ENCODE measurements at regions not wholly inside any gene's neighbourhood (a gene's known extent, or its start where the extent isn't known, plus 50 kb on each side); places are given as distances from the start of the nearest gene placed in this dataset.

DNA sequence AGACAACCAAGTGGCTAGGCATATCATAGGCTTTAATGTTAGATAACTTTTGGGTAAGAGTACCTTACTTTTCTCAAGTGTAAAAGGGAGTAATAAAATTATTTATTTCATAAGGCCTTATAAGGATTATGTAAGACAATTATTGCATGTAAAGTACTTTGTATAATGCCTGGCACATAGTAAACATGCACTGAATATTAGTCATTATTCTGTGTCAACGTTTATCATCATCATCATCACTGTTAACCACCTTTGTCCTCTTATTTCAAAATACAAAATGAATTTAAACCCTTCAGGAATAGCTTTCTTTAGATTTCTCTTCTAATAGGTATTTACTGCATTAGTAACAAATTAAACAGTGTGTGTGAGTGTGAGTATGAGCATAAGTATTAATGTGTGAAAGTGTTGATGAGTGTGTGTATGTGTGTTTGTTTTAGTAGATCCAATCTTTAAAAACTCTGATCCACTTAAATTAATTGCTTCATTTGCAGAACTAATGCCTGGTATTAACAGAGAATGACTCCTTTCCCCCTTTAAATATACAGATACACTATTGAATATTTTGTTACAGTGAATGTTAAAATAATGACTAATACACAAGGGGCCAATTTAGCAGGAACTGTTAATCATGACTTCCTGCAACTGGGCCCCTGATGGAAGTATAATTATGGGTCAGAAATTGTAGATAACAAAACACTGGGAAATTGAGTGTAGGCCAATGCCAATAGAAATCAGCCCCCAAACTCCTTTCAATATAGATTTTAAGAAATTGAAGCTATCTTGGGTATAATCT is 213.3 kb upstream of the FZD8 start:
- H4K91ac ChIP-seq (ENCODE audit: insufficient read depth, low read depth, low read length), result no peak overlapping the region
- H3K4ac ChIP-seq (ENCODE audit: low read depth, low read length), result peak overlapping the region; percentile 50; the same call in 1 of the 2 replicates
- no peak for ATAC-seq (ENCODE audit: low read depth)
- no peak overlapping the region for H3K4me2 ChIP-seq (ENCODE audit: low read depth, low read length)
- H3K9me3 ChIP-seq (ENCODE audit: control insufficient read depth, insufficient read depth, low read length), result no peaks in the 10 kb centered on the region
- peak overlapping the region; percentile 56; the same call in 1 of the 2 replicates for H2AK5ac ChIP-seq (ENCODE audit: low read depth, low read length)
- no peak overlapping the region for H3K9ac ChIP-seq (ENCODE audit: low read depth, low read length)
- H2AK9ac ChIP-seq (replicated peaks; ENCODE audit: low read depth, low read length, poor library complexity), result no peak overlapping the region
- peak overlapping the region; percentile 68; the same call in 1 of the 2 replicates for H3K14ac ChIP-seq (replicated peaks; ENCODE audit: low read depth, low read length)
- no peak for DNase-seq
- dilution Hi-C loops (cut with HindIII; ENCODE audit: low sequenced_read_pairs, unreplicated experiment), result no loop called here
- no TSS peak for BruUV-seq (replicated peaks)
- H3K9me1 ChIP-seq (ENCODE audit: insufficient read depth, low read length), result no peaks in the 10 kb centered on the region
- no peak for TF ChIP-seq USF2 (IDR thresholded peaks at IDR 0.05; ENCODE audit: low read depth, low read length)
- TF ChIP-seq, protein P1, sequence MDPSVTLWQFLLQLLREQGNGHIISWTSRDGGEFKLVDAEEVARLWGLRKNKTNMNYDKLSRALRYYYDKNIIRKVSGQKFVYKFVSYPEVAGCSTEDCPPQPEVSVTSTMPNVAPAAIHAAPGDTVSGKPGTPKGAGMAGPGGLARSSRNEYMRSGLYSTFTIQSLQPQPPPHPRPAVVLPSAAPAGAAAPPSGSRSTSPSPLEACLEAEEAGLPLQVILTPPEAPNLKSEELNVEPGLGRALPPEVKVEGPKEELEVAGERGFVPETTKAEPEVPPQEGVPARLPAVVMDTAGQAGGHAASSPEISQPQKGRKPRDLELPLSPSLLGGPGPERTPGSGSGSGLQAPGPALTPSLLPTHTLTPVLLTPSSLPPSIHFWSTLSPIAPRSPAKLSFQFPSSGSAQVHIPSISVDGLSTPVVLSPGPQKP (IDR thresholded peaks at IDR 0.05; ENCODE audit: borderline replicate concordance, low read depth, low read length), result no peak
- TF ChIP-seq MXI1 (IDR thresholded peaks at IDR 0.05; ENCODE audit: borderline replicate concordance, low read depth, low read length), result no peak
- TF ChIP-seq MAFK (IDR thresholded peaks at IDR 0.05; ENCODE audit: low read depth, low read length), result no peak
- TF ChIP-seq SMC3 (IDR thresholded peaks at IDR 0.05; ENCODE audit: low read depth, low read length), result no peak
- TF ChIP-seq MAZ (IDR thresholded peaks at IDR 0.05; ENCODE audit: borderline replicate concordance, low read depth, low read length), result no peak
- TF ChIP-seq POLR2A (IDR thresholded peaks at IDR 0.05; ENCODE audit: low read depth, low read length), result no peak
- no peak for TF ChIP-seq NFE2L2 (IDR thresholded peaks at IDR 0.05; ENCODE audit: low read depth, low read length)
- no peak for TF ChIP-seq CHD1 (IDR thresholded peaks at IDR 0.05; ENCODE audit: low read depth, low read length)
- no peak for TF ChIP-seq CEBPB (IDR thresholded peaks at IDR 0.05; ENCODE audit: low read depth, low read length)
- no peak for TF ChIP-seq FOS (IDR thresholded peaks at IDR 0.05; ENCODE audit: low read depth, low read length)
- TF ChIP-seq RAD21 (IDR thresholded peaks at IDR 0.05; ENCODE audit: low read length), result no peak
- no peak for TF ChIP-seq RCOR1 (IDR thresholded peaks at IDR 0.05; ENCODE audit: insufficient replicate concordance, low read length)
- ChIA-PET CTCF (no interaction called here), POLR2A (ENCODE audit: unreplicated experiment) (no interaction called here)
- H4K5ac ChIP-seq (ENCODE audit: low read depth, low read length), result no peak overlapping the region
- H4K8ac ChIP-seq (ENCODE audit: low read depth in 2 of 2, low read length in 2 of 2), result peak overlapping the region in 1 of 2 experiments; percentile 81; a peak in 2 of 4 replicates
- no peak overlapping the region for H3K27ac ChIP-seq (ENCODE audit: insufficient read depth, low read length)
- no peaks in the 10 kb centered on the region; the same call in 1 of the 2 replicates for H3K4me1 ChIP-seq (ENCODE audit: control insufficient read depth, insufficient read depth, low read length)
- H3K4me3 ChIP-seq (ENCODE audit: insufficient read depth, low read depth, low read length), result no peak overlapping the region
- in situ Hi-C loops (cut with MboI; ENCODE audit: low sequenced_read_pairs), result no loop called here
- H3K18ac ChIP-seq (ENCODE audit: low read depth, low read length), result peak overlapping the region; percentile 87; the same call in 1 of the 2 replicates
- 0 out of 2 replicates have a peak overlapping the region, but pooled peaks have one; percentile 19 for H3K56ac ChIP-seq (ENCODE audit: extremely low read depth, insufficient read depth, low read length)
- H2BK20ac ChIP-seq (ENCODE audit: low read depth, low read length), result peak overlapping the region; percentile 75; the same call in 1 of the 2 replicates
- H2BK5ac ChIP-seq (ENCODE audit: low read depth, low read length, poor library complexity, severe bottlenecking), result peak overlapping the region; percentile 71
- no peaks in the 10 kb centered on the region for H3K79me1 ChIP-seq (ENCODE audit: low read depth in 1 of 2, low read length in 2 of 2)
- H3K23ac ChIP-seq (ENCODE audit: low read depth, low read length), result peak overlapping the region; percentile 59; the same call in 1 of the 2 replicates
- H3K36me3 ChIP-seq (ENCODE audit: control insufficient read depth, insufficient read depth, low read length), result no peaks in the 10 kb centered on the region
- H4K20me1 ChIP-seq (ENCODE audit: insufficient read depth, low read length), result no peaks in the 10 kb centered on the region
- no peaks in the 10 kb centered on the region for H3K27me3 ChIP-seq (ENCODE audit: control insufficient read depth, insufficient read depth, low read length)
- H2BK120ac ChIP-seq (ENCODE audit: low read depth, low read length), result 0 out of 2 replicates have a peak overlapping the region, but pooled peaks have one; percentile 42
- intact Hi-C loops (cut with micrococcal nuclease), result no loop called here
- H2AFZ ChIP-seq (replicated peaks; ENCODE audit: low read length, poor library complexity), result no peak overlapping the region
- H2BK15ac ChIP-seq (ENCODE audit: low read depth, low read length), result no peak overlapping the region
- WGBS, 2 experiments (ENCODE audit: extremely low coverage in 2 of 2, insufficient read length in 1 of 2), result no CpG with 5 or more reads among the region's 1 CpG

Measured in IMR-90 (cell line).